Stimulated activated CD4-positive, alpha-beta T cell treated with anti-CD3 and anti-CD28 coated beads, Interleukin-1b, Interleukin-23, amount 100 ng/mL, for 1 hour (primary cell): ENCODE measurements at regions not wholly inside any gene's neighbourhood (a gene's known extent, or its start where the extent isn't known, plus 50 kb on each side); places are given as distances from the start of the nearest gene placed in this dataset.

Experiments used
- DNase-seq, 2 donors: peaks; one replicate each; pipeline ENCODE4 v3.0.0-alpha.2; 2020; ENCODE audit warnings: low read depth in 2 of 2

- DNase-seq: no peak
Measured at GRCh38 chr4:12178614-12179610, 750.2 kb upstream of the HS3ST1 start.

- DNase-seq: no peak
Measured at GRCh38 chr4:12177416-12177815, 748.7 kb upstream of the HS3ST1 start.

GRCh38 chr4:12173496-12173895, 744.8 kb upstream of the HS3ST1 start:
- DNase-seq: no peak

- no peak for DNase-seq
Measured at GRCh38 chr4:12172198-12172973, 743.7 kb upstream of the HS3ST1 start.

GRCh38 chr4:12170308-12170707, 741.6 kb upstream of the HS3ST1 start:
- DNase-seq: no peak

DNA sequence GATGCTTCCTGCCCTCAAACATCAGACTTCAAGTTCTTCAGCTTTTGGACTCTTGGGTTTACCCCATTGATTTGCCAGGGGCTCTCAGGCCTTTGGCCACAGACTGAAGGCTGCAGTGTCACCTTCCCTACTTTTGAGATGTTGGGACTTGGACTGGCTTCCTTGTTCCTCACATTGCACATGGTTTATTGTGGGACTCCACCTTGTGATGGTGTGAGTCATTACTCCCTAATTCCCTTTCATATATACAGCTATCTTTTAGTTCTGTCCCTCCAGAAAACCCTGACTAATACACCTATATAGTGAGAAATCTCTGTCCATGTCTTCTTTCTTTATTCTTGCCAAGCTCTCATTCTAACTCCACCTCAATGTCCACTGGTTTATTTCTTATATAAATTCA, 736.9 kb upstream of the HS3ST1 start:
- no peak for DNase-seq

GRCh38 chr4:12146339-12146738, 717.6 kb upstream of the HS3ST1 start:
- no peak for DNase-seq

- no peak for DNase-seq
Measured at GRCh38 chr4:12145768-12146167, 717.1 kb upstream of the HS3ST1 start.

- DNase-seq: no peak
Measured at GRCh38 chr4:12145106-12145505, 716.4 kb upstream of the HS3ST1 start.

DNA sequence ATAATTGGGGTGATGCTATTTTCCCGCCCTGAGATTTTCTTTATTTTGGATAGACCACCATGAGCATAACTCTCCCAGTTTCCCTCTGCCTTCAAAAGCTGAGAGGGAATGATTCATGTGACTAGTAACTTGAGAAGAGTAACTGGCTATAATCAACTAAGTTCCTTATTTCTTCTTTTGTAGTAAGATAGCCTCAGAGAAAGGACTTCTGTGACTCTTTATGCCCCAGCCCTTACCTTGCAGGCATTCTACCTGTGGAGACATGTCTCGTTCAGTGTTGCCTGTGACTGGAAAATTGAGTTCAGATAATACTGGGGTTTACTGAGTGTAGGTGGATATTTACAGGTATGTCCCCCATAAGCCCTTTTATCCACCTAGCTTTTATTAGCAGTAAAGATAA, 715.4 kb upstream of the HS3ST1 start:
- no peak for DNase-seq

DNA sequence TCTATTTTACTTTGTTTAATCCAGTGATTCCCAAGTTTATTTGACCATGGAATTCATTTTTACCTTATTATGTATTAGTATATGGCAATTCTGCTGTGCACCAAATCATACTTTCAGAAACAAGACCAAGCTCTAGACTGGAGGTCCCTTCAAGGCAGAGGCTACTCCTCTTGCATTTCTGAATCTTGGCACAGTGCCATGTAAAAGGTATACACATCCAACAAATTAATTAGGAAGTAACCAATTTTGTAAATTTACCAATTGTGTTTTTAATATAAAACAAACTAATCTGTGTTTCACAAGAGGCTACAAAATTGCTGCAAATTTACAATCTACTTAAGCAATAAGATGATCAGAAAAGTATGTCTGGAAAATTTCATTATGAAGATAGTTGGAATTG, 712.2 kb upstream of the HS3ST1 start:
- no peak for DNase-seq

- DNase-seq: no peak
Measured at GRCh38 chr4:12139296-12139695, 710.6 kb upstream of the HS3ST1 start.

DNA sequence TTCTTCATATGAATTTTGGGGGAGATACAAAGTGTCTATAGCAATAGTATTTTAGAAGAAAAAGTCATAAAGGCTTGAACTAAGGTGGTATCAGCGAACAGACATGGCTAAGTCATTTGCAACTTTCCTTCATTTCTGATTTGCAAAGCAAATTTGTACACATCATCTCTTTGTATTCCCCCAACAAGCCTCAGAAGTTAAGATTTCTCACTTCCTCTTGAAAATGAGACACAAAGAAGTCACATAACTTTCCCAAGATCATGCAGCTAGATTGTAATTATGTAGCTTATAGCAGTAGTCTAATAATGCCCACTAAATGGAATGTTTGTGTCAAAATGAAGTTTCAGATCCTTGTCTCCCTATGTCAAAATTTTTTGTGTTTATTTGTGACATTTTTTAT, 709.8 kb upstream of the HS3ST1 start:
- no peak for DNase-seq

- DNase-seq: no peak
Measured at GRCh38 chr4:12137575-12137974, 708.9 kb upstream of the HS3ST1 start.

DNA sequence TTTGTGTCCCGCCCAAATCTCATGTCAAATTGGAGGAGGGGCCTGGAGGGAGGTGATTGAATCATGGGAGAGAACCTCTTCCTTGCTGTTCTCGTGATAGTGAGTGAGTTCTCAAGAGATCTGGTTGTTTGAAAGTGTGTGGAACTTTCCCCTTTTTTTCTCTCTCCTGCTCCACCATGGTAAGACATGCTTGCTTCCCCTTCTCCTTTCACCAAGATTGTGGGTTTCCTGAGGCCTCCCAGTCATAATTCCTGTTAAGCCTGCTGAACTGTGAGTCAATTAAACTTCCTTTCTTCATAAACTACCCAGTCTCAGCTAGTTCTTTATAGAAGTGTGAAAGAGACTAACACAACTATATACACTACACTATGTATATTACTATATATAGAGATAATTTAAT, 697.8 kb upstream of the HS3ST1 start:
- no peak for DNase-seq

DNA sequence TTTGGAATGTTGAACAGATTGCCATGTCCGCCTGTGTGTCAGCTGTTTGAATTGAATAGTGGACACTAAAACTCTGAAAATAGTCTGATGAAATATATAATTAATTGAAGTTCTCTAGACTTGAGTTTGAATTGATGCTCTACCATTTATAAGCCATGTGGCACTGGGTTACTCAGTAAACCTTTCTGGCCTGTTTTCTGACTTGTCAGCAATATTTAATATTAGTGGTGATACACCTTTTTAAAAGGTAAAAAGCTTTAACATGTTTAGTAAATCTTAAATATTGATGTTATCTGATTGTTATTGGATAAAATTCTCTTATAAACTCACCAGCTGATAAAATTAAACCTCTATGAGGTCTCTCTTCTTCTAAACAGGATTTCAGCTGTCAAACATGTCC, 695.4 kb upstream of the HS3ST1 start:
- DNase-seq: no peak

DNA sequence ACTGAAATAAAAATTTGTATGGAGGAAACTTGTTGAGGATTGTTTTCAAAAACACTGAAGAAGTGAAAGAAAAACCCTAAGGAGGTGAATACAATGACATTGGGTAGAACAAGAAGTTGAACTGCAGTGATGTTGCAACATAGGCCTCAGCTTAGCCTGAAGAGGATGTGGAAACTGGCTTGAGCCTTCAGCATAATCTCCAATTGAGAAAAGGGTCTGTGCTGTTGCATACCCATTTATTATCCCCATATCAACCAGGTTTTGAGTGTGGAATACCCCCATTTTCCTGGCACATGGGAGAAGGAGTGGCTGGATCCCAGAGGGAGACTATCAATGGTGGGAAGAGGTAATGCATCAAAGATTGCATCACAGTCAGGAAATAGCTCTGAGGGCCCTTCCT, 695.0 kb upstream of the HS3ST1 start:
- no peak for DNase-seq

- DNase-seq: no peak
Measured at GRCh38 chr4:12122316-12122715, 693.6 kb upstream of the HS3ST1 start.

DNA sequence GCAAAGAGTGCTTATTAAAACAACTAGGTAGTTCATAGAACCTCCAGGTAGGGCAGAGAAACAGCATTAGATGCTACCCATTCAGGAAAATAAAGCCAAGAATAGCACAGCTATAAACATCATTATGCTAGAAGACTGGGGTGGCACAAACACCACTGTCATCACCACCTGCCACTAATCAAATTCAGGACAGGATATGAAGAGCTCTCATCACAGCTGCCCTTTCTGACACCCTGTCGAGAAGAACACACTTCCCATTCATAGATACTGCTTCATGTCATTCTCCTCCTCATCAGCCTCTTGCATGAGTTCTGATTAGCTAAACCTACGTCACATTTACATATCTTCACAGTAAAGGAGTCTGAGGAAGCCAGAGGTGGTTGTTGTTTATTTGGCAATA, 692.3 kb upstream of the HS3ST1 start:
- no peak for DNase-seq

DNA sequence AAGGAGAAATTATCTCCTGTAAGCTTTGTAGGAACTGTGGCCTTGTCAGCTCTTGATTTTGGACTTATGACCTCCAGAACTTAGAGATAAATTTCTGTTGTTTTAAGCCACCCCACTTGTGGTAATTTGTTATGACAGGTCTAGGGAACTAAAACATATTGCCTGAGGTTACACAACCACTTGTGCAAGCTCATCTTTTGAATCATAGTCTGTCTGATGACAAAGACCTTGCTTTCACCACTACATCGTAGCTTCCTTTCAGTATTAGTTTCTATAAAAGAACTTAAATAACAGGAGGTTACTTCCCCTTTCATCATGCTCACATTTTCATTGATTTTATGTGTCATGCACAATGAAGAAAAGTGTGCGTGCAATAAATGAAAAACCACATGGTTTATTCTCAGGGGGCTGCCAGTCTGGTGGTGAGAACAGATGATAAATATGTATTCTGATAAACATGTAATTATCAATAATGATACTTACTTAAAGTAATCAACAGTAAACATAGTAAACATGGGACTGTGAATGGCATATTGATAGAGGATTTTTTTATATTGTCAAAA, 690.0 kb upstream of the HS3ST1 start:
- DNase-seq: no peak

- no peak for DNase-seq
Measured at GRCh38 chr4:12116009-12116552, 687.4 kb upstream of the HS3ST1 start.

DNA sequence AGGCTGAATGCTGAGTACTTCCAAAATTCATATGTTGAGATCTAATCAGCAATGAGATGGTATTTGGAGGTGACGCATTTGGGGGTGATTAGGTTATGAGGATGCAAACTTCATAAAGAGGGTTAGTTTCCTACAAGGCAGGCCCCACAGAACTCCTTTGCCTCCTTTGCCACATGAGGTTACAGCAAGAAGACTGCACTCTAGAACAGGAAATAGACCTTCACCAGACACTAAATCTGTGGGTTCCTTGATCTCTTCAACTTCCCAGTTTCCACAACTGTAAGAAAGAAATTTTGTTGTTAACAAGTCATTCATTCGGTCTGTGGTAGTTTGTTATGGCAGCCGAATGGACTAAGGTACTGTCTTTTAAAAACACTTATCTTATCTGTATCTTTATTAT, 681.9 kb upstream of the HS3ST1 start:
- DNase-seq: no peak
